Activated T-cell treated with anti-CD3 and anti-CD28 coated beads, Interleukin-2, amount 50 U/mL, for 1 hour (primary cell): ENCODE measurements at regions not wholly inside any gene's neighbourhood (a gene's known extent, or its start where the extent isn't known, plus 50 kb on each side); places are given as distances from the start of the nearest gene placed in this dataset.

ENCODE experiments used
- DNase-seq: peaks from one replicate; pipeline ENCODE4 v3.0.0-alpha.2; 2020

- DNase-seq = no peak
Observed at GRCh38 chr4:187274153-187274552, 550.5 kb upstream of the FAT1 start.

DNA sequence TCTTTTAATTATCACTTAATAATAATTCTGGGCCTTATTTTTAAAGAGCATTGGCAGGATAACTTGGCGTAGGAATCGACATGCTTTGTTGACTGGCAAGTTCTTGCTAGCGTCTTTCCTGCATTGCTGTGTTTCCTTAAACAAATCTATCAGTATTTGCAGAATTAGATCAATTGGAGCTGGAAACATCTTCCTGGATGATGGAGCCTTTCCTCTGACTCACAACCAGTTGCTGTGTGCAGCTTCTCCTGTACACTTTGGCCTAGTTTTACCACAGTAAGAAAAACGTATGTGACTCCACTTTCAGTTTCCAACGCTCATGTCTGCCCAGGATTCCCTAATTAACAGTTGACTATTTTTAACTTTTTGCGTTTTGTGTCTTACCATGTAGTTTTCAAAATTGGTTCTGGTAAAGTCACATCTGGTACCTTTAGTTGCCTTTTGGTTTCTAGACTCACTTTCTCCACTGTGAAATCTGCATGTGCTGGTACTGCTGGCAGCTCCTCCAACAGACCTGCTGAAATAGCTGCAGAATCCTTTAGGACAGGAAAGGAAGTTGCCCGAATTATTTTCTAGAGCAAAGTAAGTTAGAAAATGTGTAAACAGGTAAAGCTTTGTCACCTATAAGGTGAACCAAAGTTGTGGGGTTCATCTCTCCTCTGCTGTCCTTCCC is 553.2 kb upstream of the FAT1 start:
- no peak for DNase-seq

DNA sequence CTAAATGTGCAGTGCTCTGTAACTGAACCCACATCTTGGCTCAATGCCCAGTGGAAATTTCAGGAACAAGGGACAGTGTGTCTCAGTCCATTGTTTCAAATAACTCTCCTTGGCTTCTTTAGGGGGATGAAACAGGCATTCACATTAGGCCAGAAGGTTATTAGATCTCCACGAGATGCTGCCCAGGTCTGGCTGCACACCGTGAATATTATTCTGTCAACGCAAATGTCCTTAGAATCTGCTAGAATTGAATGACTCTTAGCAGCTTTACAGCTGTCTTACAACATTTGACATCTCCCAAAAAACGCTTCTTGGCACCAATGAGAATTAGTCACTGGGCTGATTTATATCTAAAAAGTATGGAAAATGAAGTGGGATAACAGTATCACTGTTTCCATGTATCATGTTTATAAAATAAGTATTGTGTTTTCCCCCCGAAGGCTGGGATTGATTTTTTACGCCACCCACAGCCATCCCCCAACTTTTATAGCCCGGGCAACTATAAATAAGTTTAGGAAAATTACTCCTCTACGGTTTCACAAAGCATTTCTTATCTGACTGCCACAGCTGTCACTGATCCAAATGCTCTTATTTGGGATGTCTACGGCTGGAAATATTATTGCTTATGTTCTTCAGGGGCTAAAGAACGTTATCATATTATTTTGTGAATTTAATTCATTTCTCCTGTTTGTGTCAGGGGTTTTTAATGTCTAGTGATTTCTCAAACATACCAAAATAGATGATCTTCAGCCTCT is 559.7 kb upstream of the FAT1 start:
- DNase-seq = no peak

DNA sequence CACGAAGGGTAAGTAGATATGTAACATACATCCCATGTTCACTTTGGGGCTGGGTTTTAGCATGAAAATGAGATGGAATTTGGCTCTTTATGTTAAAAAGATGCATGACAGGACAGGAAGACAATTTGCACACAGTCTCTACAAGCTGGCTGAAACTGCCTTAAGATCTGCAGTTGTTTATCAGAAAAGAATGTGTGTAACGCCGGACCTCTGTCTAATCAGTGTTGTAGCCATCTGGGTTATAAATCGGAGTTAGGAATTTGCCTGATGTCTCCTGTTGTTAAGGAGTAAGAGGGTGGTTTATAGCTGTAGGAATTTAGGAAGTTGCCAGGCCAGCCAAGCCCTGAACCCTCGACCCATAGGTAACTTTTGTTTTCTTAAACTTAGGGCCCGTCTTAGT is 562.9 kb upstream of the FAT1 start:
- DNase-seq = no peak

DNA sequence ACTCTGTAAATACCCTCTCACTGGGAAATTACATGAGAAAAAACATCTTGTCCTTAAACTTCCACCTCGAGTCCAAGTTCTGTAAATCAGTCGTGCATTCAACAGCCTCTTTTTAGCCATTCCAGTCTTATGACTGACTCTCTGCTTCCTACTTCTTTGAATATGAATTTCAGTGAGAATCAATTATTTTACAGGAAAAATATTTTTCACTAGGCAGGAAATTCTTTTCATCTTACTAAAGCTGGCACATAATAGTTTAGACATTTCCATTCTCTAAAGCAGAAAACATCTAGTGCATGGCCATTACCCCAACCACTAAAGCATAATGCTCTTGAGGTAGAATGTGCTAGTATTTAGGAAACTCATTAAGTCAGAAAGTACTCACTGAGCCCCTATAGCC is 565.7 kb upstream of the FAT1 start:
- no peak for DNase-seq

- DNase-seq = no peak
Observed at GRCh38 chr4:187294861-187295260, 571.2 kb upstream of the FAT1 start.

DNA sequence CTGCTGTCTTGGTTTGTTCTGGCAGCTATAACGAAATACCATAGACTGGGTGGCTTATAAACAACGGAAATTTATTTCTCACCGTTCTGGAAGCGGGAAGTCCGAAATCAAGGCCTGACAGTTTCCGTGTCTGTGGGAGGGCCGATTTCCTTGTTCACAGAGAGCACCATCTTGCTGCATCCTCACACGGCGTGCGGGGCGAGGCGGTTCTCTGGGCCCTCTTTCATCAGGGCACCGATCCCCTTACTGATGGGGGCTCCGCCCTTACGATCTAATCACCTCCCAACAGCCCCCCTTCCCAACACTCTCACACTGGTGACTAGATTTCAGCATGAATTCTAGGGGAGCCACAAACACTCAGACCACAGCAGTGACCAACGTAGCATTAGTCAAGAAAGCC is 578.3 kb upstream of the FAT1 start:
- no peak for DNase-seq

DNA sequence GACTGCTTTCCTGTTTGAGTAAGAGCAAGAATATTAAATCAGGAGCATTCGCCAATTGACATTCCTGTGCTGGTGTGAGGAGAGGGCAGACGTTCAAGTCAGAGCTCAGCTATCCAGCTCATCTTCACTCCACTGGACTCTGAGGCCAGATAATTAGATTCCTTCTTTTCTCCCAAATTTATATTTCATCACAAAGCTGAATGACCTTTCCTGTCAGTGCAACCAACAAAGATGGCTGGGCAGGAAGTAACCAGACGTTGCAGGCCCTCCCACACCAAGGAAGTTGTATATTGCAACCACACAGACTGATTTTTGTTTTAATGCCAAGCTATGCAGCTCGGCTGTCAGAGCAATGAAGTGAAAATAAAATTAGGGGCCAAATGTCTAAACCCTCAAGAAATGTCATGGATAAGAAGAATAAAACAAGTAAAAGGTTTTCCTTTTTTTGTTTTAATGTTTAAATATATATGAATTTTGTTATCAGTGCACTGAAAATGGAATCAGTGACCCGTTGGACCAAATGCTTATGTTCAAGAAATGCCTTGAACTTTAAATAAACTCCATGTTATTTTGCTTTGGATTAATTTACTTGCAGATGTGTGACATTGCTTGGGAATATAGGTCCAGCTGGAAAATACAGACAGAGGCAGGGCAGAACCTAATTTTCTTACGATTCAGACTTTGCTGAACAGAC is 578.9 kb upstream of the FAT1 start:
- DNase-seq = no peak

GRCh38 chr4:187304133-187304532 is 580.5 kb upstream of the FAT1 start:
- no peak for DNase-seq

DNA sequence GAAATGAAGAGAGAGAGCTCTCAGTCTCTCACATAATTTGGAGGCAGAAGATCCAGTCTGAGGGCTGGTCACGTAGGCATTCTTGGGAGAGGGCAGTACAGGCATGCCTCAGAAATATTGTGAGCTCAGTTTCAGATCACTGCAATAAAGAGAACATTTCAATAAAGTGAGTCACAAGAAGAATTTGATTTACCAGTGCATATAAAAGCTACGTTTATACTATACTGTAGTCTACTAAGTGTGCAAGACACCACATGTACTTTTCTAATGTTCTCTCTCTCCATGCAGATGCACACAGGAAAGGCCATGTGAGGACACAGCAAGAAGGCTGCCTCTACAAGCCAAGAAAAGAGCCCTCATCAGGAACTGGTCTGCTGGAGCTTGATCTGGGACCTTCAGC is 583.5 kb upstream of the FAT1 start:
- DNase-seq = no peak

DNA sequence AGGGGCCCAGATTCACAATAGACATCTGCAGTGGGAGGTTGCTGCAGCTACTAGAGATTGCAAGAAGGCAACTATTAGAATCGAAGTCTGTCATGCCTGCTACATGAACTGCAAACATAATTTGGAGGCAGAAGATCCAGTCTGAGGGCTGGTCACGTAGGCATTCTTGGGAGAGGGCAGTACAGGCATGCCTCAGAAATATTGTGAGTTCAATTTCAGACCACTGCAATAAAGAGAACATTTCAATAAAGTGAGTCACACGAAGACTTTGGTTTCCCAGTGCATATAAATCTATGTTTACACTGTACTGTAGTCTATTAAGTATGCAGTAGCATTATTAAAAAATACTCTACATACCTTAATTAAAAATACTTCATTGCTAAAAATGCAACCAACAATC is 585.8 kb upstream of the FAT1 start:
- no peak for DNase-seq

DNA sequence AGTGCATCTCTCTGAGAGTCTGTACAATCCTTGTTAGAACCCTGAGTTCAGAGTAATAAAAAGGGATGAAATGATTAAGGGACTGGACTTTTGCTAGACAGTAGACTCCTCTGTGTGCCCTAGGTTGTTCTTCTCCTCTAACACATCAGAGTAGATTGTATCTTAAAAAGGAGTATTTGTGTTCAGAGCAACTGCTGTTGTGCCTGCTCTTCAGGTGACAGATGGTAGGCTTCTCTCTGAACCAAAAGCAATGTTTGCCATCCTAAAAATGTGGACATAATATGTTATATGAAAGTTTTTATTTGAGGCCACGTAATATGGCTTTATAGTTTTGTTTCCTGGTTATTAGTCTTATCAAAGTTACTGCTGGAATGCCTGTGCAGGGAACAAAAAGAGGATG is 588.6 kb upstream of the FAT1 start:
- DNase-seq = no peak

- no peak for DNase-seq
Observed at GRCh38 chr4:187317799-187318198, 594.1 kb upstream of the FAT1 start.

GRCh38 chr4:187321711-187322110 is 598.1 kb upstream of the FAT1 start:
- DNase-seq = no peak

DNA sequence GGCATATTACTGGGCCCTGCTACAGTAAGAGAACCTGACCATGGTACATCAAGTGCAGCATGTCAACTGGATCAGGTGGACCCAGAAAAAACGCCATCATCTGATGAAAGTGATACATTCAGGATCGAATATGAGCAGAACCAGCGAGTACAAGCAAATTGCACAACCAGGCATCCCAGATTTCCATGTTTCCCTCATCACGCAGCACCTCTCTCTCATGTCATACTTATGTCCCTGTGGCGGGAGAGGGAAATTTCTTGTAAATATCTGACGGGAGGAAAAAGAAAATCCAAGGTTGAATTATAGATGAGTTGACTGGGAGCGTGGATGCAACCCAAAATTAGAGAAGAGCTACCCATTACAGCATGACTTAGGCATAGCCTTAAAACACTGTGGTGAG is 608.5 kb upstream of the FAT1 start:
- no peak for DNase-seq

- no peak for DNase-seq
Observed at GRCh38 chr4:187333151-187333550, 609.5 kb upstream of the FAT1 start.

GRCh38 chr4:187335339-187335738 is 611.7 kb upstream of the FAT1 start:
- no peak for DNase-seq

DNA sequence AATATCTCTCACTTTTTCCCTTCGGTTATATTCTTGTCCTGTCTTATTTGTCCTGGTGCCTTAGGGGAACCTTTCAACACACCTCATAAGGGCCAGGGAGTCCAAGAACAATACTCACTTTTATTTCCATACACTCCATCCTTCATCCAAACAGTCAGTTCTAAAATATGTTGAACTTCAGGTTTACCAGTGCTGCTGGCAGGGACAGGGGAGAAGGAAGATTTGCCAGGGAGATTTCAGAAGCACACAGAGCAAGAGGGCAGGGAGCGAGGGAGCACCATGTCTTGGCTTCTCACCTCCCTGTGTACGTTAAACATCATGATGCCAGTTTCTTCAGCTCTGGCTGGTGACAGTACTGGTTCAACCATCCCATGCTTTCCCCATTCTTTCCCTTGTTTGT is 631.1 kb upstream of the FAT1 start:
- no peak for DNase-seq

DNA sequence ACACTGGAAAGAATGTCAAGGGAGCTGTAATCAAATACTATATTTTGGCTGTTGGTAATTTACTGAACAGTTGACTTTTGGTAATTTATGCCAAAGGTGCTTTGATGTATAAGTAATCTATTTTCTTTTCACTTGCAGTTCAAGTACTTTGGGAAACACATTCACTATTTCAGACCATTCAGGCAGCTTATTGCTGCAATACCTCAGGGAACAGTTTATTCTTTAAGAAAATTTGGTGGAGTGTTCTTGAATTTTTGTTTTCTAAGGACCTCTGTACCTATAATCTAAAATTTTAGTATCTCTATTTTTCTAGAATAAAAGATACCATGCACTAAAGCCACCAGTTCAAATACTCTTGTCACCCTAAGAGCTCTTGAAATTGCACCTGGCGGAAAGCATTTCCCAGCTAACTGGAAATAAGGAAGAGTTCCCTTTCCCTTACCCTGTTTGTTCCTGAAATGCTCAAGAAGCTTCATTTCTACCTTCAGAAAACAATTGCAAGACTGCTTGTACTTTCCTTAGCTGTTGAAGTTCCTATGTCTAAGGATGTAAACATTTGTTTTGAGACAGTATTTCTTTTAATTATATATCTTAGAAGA is 633.5 kb upstream of the FAT1 start:
- no peak for DNase-seq

DNA sequence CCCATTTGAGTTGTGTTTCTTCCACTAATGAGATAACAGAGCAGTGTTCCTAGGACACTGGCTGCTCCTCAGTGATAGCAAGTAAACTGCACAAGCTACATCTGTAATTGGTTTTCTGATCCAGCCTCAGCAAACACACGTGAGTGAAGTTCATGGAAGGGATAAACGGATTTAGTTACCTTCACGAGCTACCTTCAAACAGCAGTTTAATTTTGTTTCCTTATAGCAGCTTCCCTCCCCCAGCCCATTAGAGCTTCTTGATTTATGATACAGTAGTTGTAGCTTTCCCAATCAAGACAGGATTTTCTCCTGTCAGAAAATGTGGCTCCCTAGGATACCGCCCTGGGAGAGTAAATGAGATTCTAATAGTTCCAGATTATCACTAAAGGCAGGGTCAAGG is 634.2 kb upstream of the FAT1 start:
- DNase-seq = no peak

GRCh38 chr4:187362937-187363857 is 632.4 kb upstream of the ZFP42 start:
- no peak for DNase-seq

- DNase-seq = no peak
Observed at GRCh38 chr4:187364401-187364800, 631.2 kb upstream of the ZFP42 start.

DNA sequence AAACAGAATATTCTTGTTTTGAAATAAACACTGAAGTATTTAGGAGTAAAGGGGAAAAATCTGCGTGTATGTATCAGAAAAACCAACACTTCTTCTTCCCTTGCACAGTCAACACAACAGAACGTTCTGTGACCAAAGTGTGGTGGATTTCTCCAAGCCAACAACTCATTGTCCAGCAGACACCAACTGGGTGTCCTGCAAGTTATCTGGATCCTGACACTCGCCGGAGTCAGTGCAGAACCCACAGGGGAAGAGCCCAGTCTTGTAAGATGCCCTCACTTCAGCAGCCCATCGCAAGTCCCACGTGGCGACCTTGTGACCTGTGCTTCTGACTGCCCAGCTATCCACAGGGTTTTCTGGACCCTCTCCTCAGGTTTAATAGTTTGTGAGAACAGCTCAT is 630.7 kb upstream of the ZFP42 start:
- DNase-seq = no peak
